A549 (cell line): ENCODE measurements at regions not wholly inside any gene's neighbourhood (a gene's known extent, or its start where the extent isn't known, plus 50 kb on each side); places are given as distances from the start of the nearest gene placed in this dataset.

Experiments used
- CEBPB ChIP-seq, 2 experiments: fragments of >200 bp in 1 of 2; sonication (Bioruptor Twin) in 1 of 2; formaldehyde crosslinking in 1 of 2; IDR thresholded peaks; 2 replicates each; pipeline ENCODE4 v1.6.1; 2012 to 2016
- CHD2 ChIP-seq: fragments of 150-350 bp; IDR thresholded peaks from 2 replicates; pipeline ENCODE4 v1.6.1; 2014; ENCODE audit warnings: low read length; ENCODE audit not compliant: partially characterized antibody
- CTCF ChIP-seq: fragments of >200 bp; sonication (Bioruptor Twin); formaldehyde crosslinking; IDR thresholded peaks from 3 replicates; pipeline ENCODE4 v1.5.1; 2016
- EHF ChIP-seq: fragments of 250-450 bp; sonication (Bioruptor Pico); IDR thresholded peaks from 2 replicates; pipeline ENCODE4 v1.5.0; 2020; ENCODE audit warnings: mild to moderate bottlenecking
- EHMT2 ChIP-seq: fragments of 200-600 bp; sonication (generic); IDR thresholded peaks from 2 replicates; pipeline ENCODE4 v1.6.1; 2016; ENCODE audit warnings: antibody characterized with exemption, low read depth, mild to moderate bottlenecking, moderate library complexity
- EP300 ChIP-seq, 2 experiments: fragments of >200 bp; sonication (Bioruptor Twin); formaldehyde crosslinking; IDR thresholded peaks; 2 replicates in 1 of 2; 3 replicates in 1 of 2; pipeline ENCODE4 v1.6.1; 2016 to 2017
- GATA3 ChIP-seq: IDR thresholded peaks from 2 replicates; pipeline ENCODE4 v1.6.1; 2012; ENCODE audit warnings: borderline replicate concordance
- HEYL ChIP-seq: fragments of 250-450 bp; sonication (Bioruptor Pico); IDR thresholded peaks from 2 replicates; pipeline ENCODE4 v1.8.0; 2021; ENCODE audit warnings: mild to moderate bottlenecking, moderate library complexity
- MAX ChIP-seq: IDR thresholded peaks from 2 replicates; pipeline ENCODE4 v1.6.1; 2012
- SMC3 ChIP-seq: fragments of >200 bp; sonication (Bioruptor Twin); formaldehyde crosslinking; IDR thresholded peaks from 3 replicates; pipeline ENCODE4 v1.6.1; 2018; ENCODE audit warnings: inconsistent platforms
- USF2 ChIP-seq: fragments of 450-650 bp; IDR thresholded peaks from 2 replicates; pipeline ENCODE4 v1.6.1; 2014; ENCODE audit warnings: antibody characterized with exemption

GRCh38 chr1:4425892-4426291, 228.5 kb upstream of the AJAP1 start:
- TF ChIP-seq EP300 (IDR thresholded peaks at IDR 0.05) (no peak), SMC3 (no peak), EHMT2 (no peak), USF2 (no peak), GATA3 (no peak), EHF (CRISPR knock-in tag) (no peak), CEBPB (IDR thresholded peaks at IDR 0.05) (no peak), CHD2 (no peak), CTCF (no peak), HEYL (CRISPR knock-in tag) (no peak), MAX (no peak)
